ENCODE measurements at regions not wholly inside any gene's neighbourhood (a gene's known extent, or its start where the extent isn't known, plus 50 kb on each side); places are given as distances from the start of the nearest gene placed in this dataset.
"Not testable (repeated sequence)": the region's sequence is repeated elsewhere in the genome, so short reads cannot be mapped to it uniquely, and the experiment has no call there.

DNA sequence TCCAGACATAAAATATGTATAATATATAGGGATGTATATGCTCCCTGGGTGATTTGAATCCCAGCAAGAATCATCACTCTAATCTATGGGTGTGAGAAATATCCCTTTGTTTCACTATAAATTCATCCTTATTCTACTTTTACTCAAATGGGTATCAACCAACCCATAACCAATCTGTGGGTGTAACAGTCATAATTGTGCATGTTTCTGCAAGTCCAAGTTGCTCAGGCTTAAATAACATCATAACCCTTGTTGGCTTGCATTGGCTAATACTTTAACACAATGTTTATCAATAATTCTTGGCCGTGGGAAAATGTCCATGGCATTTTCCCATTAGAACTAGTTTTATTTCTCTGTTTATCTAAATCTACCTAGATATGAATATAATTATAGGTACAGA, 530.5 kb upstream of the TLE4 start:
- DNase-seq (ENCODE audit: insufficient read length, low spot score) (no peak), FAIRE-seq (no peak)

DNA sequence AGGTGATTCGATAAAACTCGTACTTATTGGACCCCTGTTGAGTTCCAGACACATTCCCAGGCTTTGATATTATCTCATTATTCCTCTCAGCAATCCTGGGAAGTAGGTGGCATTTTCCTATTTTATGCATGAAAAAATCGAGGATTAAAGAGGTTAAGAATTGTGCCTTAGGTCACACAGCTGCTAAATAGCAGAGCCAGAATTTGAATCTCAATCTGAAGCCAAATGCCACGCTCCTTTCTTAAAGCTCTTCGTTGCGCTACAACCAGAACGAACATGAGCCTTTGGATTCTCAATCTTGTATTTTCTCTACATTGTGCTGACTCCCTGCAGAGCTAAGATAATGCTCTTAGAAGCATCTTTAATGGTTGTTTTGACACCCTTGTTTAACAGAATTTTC, 527.8 kb upstream of the TLE4 start:
- DNase-seq (ENCODE audit: insufficient read length, low spot score) (no peak), FAIRE-seq (no peak)

DNA sequence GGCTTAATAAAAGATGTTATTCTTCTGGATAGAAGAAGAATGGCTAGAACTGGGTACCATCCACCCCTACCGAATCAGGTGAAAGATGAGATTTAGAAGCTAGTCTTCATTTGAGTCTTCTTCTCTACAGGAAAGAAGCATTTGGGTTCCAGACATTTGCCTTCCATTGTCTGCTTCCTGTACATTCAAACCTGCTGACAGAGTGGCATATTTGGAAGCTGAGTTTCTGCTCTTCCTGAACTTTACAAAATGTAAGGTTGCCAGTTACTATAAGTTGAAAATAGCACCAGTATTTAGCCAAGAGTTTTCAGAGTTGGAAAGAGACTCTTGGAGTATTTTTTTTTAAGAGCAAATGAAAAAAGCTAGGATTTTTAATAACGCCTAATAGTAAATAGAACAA, 525.4 kb upstream of the TLE4 start:
- DNase-seq (ENCODE audit: insufficient read length, low spot score) (no peak), FAIRE-seq (no peak)

DNA sequence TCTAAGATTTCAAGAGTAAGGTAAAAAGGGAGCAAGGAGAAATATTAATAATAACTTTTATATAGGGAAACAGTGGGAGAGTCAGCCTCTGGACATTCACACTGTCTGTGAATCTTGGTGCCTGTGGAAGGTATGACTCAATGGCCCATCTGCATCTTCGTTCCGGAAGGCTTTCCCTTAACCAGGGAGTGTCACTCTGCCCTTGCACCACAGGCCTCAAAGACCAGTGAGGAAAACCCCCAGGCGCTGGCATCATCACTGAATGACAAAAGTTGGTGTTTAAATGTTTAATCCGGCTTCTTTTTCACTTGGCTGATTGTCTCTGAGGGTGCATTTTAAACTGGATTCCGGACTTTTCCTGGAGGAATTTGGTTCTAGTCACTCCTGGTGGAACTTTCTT, 522.4 kb upstream of the TLE4 start:
- DNase-seq (ENCODE audit: insufficient read length, low spot score) (no peak), FAIRE-seq (no peak)

DNA sequence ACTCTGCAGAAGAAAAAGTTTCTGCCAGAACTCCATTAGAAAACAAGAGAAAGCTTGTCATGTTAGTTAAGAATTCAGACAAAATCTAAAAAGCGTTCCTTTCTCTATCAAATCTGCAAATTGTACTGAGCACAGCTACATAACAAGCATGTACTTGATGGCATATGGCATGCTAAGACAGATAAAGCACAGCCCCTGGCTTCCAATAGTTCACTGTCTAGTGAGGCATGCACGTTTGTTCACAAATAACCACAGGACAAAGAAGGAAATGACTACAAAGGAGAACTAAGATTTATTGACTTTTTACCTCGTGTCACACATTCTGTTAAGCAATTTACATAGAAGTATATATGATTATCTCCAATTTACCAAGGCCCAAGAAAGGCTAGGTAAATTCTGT, 518.2 kb upstream of the TLE4 start:
- no peak for DNase-seq (ENCODE audit: insufficient read length, low spot score)
- FAIRE-seq, result no peak

DNA sequence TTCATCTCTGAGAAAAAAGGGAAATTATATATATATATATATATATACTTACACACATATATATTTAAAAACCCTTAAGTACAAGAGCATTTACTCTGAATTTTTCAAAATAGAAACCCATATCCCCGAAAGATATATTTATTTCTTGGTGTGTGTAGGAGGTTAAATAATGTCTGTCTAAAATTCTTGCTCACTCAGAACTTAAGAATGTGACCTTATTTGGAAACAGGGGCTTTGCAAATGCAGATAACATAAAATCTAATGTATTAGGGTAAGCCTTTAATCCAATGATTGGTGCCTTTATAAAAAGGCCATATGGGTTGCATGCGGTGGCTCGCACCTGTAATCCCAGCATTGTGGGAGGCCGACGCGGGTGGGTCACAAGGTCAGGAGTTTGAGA, 517.3 kb upstream of the TLE4 start:
- FAIRE-seq, result no peak
- DNase-seq (ENCODE audit: insufficient read length, low spot score), result no peak

DNA sequence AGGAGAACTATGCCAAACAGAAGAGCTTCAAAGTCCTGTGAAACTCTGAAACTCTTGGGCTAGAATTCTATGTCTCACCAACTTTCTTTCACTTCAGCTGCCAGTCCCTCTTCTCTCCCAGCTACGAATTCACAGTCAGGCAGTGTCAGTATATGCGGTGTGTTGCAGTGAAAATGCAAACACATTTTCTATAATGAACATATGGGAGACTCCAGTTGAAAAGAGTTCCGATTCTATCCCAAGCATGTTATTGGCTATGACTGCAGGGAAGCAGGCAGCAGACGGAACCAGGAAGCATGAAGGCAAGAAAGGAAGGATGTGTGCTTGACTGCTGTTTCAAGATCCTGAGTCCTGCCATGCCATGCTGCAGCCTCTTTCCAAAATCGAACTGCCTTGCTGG, 515.7 kb upstream of the TLE4 start:
- FAIRE-seq (no peak), DNase-seq (ENCODE audit: insufficient read length, low spot score) (no peak)

DNA sequence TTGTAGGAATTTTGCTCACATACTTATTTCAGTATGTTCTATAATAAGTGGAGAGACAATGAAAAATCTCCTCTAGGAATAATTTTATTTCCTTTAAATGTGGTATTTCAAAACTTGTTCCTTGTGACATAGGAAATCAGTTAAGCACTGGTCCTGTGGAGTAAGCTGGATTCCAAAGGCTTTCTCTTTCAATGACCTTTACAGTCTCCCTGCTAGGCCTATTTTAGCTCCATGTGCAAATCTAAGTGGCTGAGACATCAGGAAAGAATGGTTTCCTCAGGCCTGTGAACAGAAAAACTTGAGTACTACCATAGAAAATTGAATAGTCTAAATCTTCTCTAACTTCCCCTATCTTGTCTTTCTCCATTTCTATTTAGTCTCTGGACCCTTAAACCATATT, 514.2 kb upstream of the TLE4 start:
- FAIRE-seq (no peak), DNase-seq (ENCODE audit: insufficient read length, low spot score) (no peak)

DNA sequence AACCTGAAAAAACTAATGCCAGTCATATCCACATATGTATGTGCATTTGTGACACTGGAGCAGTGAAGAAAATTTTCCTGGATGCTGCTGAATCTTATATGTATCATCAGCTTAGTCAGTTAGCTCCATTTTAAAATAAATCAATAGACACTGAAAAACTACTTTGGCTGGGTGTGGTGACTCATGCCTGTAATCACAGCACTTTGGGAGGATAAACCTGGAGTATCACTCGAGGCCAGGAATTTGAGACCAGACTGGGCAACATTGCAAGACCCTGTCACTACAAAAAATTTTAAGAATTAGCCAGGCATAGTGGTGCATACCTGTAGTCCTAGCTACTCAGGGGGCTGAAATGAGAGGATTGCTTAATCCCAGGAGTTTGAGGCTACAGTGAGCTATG, 511.0 kb upstream of the TLE4 start:
- FAIRE-seq, result no peak
- no peak for DNase-seq (ENCODE audit: insufficient read length, low spot score)

DNA sequence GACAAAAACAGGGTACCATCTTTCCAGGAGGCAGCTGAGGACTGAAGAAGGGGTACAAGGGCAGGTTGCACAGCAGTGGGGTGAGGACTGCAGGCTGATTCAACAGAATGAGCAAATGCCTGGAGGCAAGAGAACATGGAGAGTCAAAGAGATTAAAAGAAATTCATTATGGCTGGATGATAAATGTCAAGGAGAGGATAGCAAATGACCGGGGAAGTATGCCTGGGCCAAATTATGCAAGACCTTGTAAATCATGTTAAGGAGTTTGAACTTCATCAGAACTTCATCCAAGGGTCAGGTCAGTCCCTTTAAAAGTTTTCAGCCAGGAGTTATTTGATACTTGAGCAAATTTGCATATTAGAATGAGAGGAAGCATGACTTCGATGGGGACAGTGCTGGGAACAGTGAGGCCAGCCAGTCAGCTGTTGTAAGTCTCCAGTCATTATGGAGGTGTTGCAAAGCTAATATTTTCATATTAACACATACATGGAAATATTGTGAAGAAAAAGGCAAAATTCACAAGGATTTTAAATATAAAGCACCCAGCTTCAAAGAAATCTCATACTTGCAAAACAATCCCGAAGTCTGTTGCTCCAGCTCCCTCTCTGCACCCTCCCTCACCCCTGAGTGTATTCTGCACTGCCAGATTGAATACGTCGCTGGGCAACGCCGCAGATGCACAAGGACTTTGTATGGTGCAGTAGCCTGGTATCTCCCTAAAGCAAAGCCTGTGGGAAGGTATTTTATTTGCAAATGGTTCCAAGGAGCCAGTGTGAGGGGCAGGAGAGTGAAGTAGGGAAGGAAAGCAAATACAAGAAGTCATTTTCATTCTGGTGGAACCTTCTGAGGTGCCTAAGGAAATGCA, 509.8 kb upstream of the TLE4 start:
- DNase-seq (ENCODE audit: insufficient read length, low spot score) (no peak), FAIRE-seq (no peak)

DNA sequence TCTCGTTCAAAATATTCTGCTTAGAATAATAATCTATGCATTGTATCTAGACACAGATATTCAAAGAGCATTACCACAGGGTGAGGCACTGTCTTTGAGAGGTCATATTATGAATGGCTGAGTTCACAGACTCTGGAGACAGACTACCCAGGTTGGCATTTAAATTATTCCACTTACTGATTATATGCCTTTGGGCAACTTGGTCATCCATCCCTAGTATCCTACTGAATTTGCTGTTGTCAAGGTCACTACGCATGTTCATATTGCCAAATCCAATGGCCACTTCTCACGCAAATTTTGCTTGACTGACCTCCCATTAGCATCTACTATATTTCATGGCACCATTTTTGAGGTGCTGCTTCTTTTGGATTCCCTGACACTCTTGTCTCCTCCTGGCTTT, 498.6 kb upstream of the TLE4 start:
- DNase-seq (ENCODE audit: insufficient read length, low spot score) (no peak), FAIRE-seq (no peak)

DNA sequence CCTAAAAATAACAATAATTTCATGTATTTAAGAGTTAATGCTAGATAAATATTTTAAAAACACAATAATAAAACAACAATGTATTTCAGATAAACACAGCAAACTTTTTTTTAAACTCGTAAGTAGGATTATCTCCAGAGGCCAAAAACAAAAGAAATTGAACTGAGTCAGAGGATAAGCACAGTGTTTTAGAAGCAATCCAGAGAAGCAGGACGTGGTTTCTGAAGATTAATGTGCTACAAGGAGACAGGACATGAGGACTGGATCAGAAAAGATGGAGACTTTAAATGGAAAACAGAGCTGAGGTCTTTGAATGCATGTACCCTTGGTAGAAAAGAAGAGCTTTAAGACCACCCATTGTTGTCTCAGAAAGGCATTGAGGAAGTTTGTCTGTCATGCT, 491.2 kb upstream of the TLE4 start:
- no peak for FAIRE-seq
- DNase-seq (ENCODE audit: insufficient read length, low spot score), result no peak

DNA sequence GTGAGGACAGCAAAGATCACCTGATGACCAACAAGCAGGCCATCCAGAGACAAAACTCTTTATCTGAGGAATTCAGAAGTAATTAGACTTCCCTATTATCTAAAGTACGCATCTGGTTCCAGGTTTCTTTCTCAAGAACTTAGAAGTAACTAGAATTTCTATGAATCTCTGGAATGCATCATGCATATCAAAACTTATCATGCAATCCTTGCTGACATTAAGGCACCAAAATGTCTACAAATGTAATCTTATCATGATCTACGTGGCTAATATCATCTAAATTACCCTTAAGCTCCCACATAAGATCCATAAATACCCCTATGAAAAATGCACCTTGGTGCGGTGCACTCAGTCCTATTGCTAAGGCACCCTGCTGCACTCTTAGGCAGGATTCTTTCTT, 488.1 kb upstream of the TLE4 start:
- no peak for FAIRE-seq
- DNase-seq (ENCODE audit: insufficient read length, low spot score), result no peak

DNA sequence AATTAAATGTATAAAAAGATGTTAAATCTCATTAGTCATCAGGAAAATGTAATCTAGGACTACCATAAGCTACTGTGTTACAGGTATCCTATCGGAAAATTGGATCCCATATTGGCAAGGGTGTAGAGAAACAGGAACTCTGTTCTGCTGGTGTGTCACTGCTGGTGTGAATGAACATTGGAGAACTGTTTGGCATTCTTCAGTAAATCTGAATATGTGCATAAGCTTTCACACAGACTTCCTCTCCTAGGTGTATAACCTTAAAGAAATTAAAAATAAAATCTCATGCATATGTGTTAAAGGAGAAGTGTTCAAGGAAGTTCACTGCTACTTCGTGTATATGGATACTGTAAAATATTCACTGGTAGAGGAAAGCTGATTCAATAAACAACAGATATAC, 484.6 kb upstream of the TLE4 start:
- DNase-seq (ENCODE audit: insufficient read length, low spot score), result no peak
- no peak for FAIRE-seq

DNA sequence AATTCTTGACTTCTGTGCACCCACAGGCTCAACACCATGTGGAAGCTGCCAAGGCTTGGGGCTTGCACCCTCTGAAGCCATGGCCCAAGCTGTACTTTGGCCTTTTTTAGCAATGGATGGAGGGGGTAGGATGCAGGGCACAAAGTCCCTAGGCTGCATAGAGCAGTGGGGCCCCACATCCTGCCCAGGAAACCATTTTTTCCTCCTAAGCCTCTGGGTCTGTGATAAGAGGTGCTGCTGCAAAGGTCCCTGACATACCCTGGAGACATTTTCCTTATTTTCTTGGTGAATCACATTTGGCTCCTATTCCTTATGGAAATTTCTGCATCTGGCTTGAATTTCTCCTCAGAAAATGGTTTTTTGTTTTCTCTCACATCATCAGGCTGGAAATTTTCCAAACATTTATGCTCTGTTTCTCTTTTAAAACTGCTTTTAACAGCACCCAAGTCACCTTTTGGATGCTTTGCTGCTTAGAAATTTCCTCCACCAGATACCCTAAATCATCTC, 482.7 kb upstream of the TLE4 start:
- FAIRE-seq (no peak), DNase-seq (ENCODE audit: insufficient read length, low spot score) (no peak)

DNA sequence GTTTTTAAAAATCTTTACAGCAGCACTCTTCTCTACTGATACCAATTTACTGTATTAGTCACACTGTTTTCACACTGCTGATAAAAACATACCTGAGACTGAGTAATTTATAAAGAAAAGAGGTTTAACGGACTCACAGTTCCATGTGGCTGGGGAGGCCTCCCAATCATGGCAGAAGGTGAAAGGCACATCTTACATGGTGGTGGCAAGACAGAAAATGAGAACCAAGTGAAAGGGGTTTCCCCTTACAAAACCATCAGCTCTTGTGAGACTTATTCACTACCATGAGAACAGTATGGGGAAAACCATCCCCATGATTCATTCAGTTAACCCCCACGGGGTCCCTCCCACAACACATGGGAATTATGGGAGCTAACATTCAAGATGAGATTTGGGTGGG, 481.9 kb upstream of the TLE4 start:
- DNase-seq (ENCODE audit: insufficient read length, low spot score); FAIRE-seq: not testable (repeated sequence)

DNA sequence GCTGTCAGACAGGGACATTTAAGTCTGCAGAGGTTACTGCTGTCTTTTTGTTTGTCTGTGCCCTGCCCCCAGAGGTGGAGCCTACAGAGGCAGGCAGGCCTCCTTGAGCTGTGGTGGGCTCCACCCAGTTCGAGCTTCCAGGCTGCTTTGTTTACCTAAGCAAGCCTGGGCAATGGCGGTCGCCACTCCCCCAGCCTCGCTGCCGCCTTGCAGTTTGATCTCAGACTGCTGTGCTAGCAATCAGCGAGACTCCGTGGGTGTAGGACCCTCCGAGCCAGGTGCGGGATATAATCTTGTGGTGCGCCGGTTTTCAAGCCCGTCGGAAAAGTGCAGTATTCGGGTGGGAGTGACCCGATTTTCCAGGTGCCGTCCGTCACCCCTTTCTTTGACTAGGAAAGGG, 468.5 kb upstream of the TLE4 start:
- not testable (repeated sequence) for DNase-seq (ENCODE audit: insufficient read length, low spot score); FAIRE-seq

DNA sequence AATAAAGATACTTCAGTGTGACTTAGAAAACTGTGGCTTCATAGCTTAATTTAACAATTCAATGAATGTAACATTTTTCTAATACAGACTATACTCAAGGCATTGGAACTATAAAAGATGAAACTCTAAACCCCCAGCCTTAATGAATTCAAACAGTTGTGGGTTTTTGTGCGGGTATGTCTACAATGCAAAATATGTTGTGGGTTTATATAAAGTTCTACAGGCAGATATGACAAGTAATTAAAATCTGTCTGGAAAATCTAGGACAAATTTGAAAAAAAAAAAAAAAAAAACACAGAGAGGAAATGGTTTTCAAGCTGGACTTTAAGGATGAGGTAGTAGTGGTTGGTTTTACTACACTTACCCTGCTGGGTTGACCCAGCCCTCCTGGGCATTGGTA, 467.5 kb upstream of the TLE4 start:
- DNase-seq (ENCODE audit: insufficient read length, low spot score) (no peak), FAIRE-seq (no peak)

DNA sequence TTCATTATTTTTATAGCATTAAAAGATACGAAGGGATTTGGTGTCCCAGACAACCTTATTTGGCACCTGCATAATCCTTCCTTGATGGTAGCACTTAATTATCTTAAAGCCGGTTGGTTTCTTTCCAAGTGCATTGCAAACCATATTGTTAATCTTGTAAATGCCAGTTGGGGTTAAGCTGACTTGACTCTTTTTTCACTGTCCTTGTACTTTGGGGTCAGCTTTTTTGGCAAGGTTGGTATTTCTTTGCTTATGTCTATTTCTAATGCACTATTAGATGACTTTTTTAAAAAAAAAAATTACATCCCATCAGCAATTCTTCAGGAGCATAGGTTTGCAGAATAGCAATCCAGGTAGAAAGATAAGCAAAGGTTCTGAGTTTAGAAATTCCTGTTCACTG, 466.8 kb upstream of the TLE4 start:
- no peak for FAIRE-seq
- DNase-seq (ENCODE audit: insufficient read length, low spot score), result no peak

DNA sequence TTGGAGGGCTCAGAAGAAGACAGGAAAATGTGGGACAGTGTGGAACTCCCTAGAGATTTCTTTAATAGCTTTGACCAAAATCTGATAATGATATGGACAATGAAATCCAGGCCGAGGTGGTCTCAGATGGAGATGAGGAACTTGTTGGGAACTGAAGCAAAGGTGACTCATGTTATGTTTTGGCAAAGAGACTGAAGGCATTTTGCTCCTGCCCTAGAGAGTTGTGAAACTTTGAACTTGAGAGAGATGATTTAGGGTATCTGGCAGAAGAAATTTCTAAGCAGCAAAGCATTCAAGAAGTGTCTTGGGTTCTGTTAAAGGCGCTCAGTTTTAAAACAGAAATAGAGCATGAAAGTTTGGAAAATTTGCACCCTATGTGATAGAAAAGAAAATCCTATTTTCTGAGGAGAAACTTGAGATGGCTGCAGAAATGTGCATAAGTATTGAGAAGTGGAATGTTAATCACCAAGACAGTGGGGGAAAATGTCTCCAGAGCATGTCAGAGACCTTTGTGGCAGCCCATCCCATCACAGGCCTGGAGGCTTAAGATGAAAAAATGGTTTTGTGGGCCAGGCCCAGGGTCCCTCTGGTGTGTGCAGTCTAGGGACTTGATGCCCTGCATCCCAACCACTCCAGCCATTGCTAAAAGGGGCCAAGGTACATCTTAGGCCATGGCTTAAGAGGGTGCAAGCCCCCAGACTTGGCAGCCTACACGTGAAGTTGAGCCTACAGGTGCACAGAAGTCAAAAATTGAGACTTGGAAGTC, 463.7 kb upstream of the TLE4 start:
- DNase-seq (ENCODE audit: insufficient read length, low spot score), result no peak
- FAIRE-seq, result no peak

DNA sequence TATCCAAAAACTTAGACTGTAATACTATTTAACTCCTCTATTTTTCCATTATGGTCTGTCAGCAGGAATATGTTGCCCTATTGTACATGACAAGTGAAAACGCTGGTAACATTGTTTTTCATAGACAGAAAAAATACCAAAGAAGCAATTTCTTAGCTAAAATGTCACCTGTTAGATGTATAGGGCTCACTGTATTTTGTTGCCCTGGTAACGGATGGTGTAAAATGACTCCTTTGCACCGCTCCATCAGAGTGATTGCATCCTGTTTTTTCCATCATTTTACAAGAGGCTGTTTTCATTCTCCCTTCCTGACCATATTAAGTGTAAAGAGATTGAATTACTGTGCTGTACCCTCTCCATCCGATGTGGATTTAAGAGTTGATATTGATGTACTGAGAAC, 460.1 kb upstream of the TLE4 start:
- DNase-seq (ENCODE audit: insufficient read length, low spot score) (no peak), FAIRE-seq (no peak)

DNA sequence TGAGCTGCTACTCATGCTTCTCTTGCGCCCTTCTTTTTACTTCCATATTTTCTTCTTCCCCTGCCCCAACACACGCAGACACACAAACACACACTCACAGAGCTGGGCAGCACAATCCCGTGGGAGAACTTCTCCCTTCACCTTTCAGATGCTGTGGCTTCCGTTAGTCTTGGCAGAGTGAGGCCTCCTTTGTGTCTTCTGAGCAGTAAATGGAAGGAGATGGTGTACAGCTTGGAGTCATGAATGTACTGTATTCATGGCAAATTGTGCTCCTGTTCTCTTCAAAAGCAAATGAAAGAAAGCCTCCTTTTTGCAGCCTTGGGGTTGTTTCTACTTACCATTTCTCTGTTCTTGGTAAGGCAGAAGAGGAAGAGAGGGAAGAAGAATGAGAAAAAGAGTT, 456.6 kb upstream of the TLE4 start:
- FAIRE-seq, result no peak
- no peak for DNase-seq (ENCODE audit: insufficient read length, low spot score)
